ENCODE measurements at regions not wholly inside any gene's neighbourhood (a gene's known extent, or its start where the extent isn't known, plus 50 kb on each side); places are given as distances from the start of the nearest gene placed in this dataset.

DNA sequence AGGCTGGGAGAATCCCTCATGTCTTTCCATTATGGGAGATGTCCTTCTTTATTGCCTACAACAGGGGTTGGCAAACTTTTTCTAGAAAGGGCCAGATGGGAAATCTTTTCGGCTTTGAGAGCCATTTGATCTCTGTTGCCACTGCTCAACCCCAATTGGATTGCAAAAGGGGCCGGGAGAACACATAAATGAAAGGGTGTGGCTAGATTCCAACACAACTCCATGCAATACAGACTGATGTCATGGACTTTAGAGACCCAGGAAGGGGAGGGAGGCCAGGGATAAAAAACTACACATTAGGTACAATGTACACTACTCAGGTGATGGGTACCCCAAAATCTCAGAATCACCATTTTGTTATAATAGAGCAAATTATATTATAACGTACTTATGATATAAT, 97.6 kb upstream of the SIM2 start:
- TF ChIP-seq CTCF (IDR thresholded peaks at IDR 0.05) (no peak), POLR2AphosphoS5 (IDR thresholded peaks at IDR 0.05) (no peak), POLR2A (IDR thresholded peaks at IDR 0.05) (no peak)

Measured in prostate gland (tissue), 2 donors.